A549 (cell line): ENCODE measurements at regions not wholly inside any gene's neighbourhood (a gene's known extent, or its start where the extent isn't known, plus 50 kb on each side); places are given as distances from the start of the nearest gene placed in this dataset.

ENCODE experiments used
- CTCF ChIP-seq: fragments of >200 bp; sonication (Bioruptor Twin); formaldehyde crosslinking; IDR thresholded peaks from 3 replicates; pipeline ENCODE4 v1.5.1; 2016
- EP300 ChIP-seq, 2 experiments: fragments of >200 bp; sonication (Bioruptor Twin); formaldehyde crosslinking; IDR thresholded peaks; 2 replicates in 1 of 2; 3 replicates in 1 of 2; pipeline ENCODE4 v1.6.1; 2016 to 2017
- HOXB5 ChIP-seq: fragments of 250-450 bp; sonication (Bioruptor Pico); IDR thresholded peaks from 2 replicates; pipeline ENCODE4 v1.5.0; 2020; ENCODE audit warnings: mild to moderate bottlenecking, moderate library complexity
- MAFK ChIP-seq: fragments of 450-650 bp; IDR thresholded peaks from 2 replicates; pipeline ENCODE4 v1.6.1; 2014; ENCODE audit not compliant: partially characterized antibody
- POLR2A ChIP-seq: IDR thresholded peaks from 2 replicates; pipeline ENCODE4 v1.6.1; 2012; ENCODE audit warnings: mild to moderate bottlenecking, low read length
- RFX5 ChIP-seq: fragments of 450-650 bp; IDR thresholded peaks from 2 replicates; pipeline ENCODE4 v1.7.1; 2014; ENCODE audit warnings: antibody characterized with exemption, mild to moderate bottlenecking, moderate library complexity
- USF2 ChIP-seq: fragments of 450-650 bp; IDR thresholded peaks from 2 replicates; pipeline ENCODE4 v1.6.1; 2014; ENCODE audit warnings: antibody characterized with exemption
- ZFP36 ChIP-seq: fragments of 450-650 bp; IDR thresholded peaks from 2 replicates; pipeline ENCODE4 v1.6.1; 2014; ENCODE audit warnings: borderline replicate concordance; ENCODE audit not compliant: partially characterized antibody

GRCh38 chr7:16089801-16090200 lies 331.5 kb downstream of the CRPPA start:
- TF ChIP-seq EP300 (IDR thresholded peaks at IDR 0.05): no peak
- TF ChIP-seq CTCF: no peak
- TF ChIP-seq HOXB5 (CRISPR knock-in tag): no peak
- no peak for TF ChIP-seq ZFP36
- TF ChIP-seq USF2: no peak
- TF ChIP-seq POLR2A: no peak
- no peak for TF ChIP-seq RFX5
- TF ChIP-seq MAFK: no peak
